Ovary (tissue), 3 donors: ENCODE measurements at regions not wholly inside any gene's neighbourhood (a gene's known extent, or its start where the extent isn't known, plus 50 kb on each side); places are given as distances from the start of the nearest gene placed in this dataset.

Experiments used
- CTCF ChIP-seq, 3 donors: fragments of 450-650 bp in 2 of 3; fragments of 200-600 bp in 1 of 3; IDR thresholded peaks; one replicate each; pipeline versions ENCODE4 v1.5.1 to v1.8.0; 2016 to 2022; ENCODE audit warnings: antibody characterized with exemption in 3 of 3, mild to moderate bottlenecking in 1 of 3
- EP300 ChIP-seq: sonication (generic); formaldehyde crosslinking; IDR thresholded peaks from one replicate; pipeline ENCODE4 v1.6.1; 2017; ENCODE audit warnings: antibody characterized with exemption
- POLR2A ChIP-seq: fragments of 450-650 bp; IDR thresholded peaks from one replicate; pipeline ENCODE4 v1.6.1; 2017; ENCODE audit warnings: antibody characterized with exemption, mild to moderate bottlenecking, moderate library complexity
- donor health status: DM: no; HTN: no; CAD: no.

DNA sequence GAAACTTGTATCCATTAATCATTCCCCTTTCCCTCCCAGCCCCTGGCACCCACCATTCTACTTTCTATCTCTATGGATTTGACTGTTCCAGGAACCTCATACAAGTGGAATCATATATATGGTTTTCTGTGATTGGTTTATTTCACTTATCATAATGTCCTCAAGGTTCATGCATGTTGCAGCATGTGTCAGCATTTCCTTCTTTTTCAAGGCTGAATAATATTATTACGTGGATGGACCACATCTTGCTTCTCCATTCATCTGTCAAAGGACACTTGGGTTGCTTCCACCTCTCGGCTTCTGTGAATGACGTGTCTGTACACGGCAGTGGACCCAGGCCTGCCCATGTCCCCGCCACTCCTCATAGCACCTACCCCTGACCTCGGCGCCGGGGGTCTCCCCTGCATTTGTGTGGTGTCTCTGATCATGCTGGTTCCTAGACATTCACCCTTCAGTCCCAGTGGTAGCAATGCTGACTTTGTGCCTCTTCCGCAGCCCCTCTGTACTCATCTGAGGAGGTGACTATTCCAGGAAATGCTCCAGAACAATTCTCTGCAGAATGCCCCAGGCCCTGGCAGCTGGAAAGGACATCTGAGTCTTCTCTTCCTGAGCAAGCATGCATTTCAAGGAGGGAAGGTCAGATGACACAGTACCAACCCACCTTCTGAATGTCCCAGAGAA, 136.9 kb downstream of the PSMG1 start:
- no peak for TF ChIP-seq CTCF (IDR thresholded peaks at IDR 0.05)
- no peak for TF ChIP-seq EP300
- TF ChIP-seq POLR2A, result no peak
